Endothelial cell (in vitro differentiated cells): ENCODE measurements at regions not wholly inside any gene's neighbourhood (a gene's known extent, or its start where the extent isn't known, plus 50 kb on each side); places are given as distances from the start of the nearest gene placed in this dataset.

Source experiments
- DNase-seq: peaks from one replicate; pipeline ENCODE4 v3.0.0; 2021; ENCODE audit warnings: low spot score
- H3K27ac Mint-ChIP-seq: one replicate; pipeline ENCODE4 v1.8.0; 2021; ENCODE audit warnings: mixed read lengths, inconsistent platforms; ENCODE audit not compliant: unreplicated experiment
- H3K27me3 Mint-ChIP-seq: one replicate; pipeline ENCODE4 v1.8.0; 2021; ENCODE audit warnings: mild to moderate bottlenecking, moderate library complexity, mixed read lengths, inconsistent platforms; ENCODE audit not compliant: unreplicated experiment
- H3K36me3 Mint-ChIP-seq: one replicate; pipeline ENCODE4 v1.8.0; 2021; ENCODE audit warnings: mild to moderate bottlenecking, low read depth, mixed read lengths, inconsistent platforms; ENCODE audit not compliant: unreplicated experiment
- H3K4me1 Mint-ChIP-seq: one replicate; pipeline ENCODE4 v1.8.0; 2021; ENCODE audit warnings: mild to moderate bottlenecking, mixed read lengths, inconsistent platforms; ENCODE audit not compliant: unreplicated experiment
- H3K4me3 Mint-ChIP-seq: one replicate; pipeline ENCODE4 v1.8.0; 2021; ENCODE audit warnings: mild to moderate bottlenecking, mixed read lengths, inconsistent platforms; ENCODE audit not compliant: unreplicated experiment
- H3K9me3 Mint-ChIP-seq: one replicate; pipeline ENCODE4 v1.8.0; 2021; ENCODE audit warnings: mixed read lengths, inconsistent platforms; ENCODE audit not compliant: unreplicated experiment
- TF ChIP-seq, protein P1 (sequence below): fragments of 200-600 bp; sonication (generic); IDR thresholded peaks from one replicate; pipeline ENCODE4 v1.5.0; 2021; ENCODE audit warnings: antibody characterized with exemption; ENCODE audit not compliant: unreplicated experiment

DNA sequence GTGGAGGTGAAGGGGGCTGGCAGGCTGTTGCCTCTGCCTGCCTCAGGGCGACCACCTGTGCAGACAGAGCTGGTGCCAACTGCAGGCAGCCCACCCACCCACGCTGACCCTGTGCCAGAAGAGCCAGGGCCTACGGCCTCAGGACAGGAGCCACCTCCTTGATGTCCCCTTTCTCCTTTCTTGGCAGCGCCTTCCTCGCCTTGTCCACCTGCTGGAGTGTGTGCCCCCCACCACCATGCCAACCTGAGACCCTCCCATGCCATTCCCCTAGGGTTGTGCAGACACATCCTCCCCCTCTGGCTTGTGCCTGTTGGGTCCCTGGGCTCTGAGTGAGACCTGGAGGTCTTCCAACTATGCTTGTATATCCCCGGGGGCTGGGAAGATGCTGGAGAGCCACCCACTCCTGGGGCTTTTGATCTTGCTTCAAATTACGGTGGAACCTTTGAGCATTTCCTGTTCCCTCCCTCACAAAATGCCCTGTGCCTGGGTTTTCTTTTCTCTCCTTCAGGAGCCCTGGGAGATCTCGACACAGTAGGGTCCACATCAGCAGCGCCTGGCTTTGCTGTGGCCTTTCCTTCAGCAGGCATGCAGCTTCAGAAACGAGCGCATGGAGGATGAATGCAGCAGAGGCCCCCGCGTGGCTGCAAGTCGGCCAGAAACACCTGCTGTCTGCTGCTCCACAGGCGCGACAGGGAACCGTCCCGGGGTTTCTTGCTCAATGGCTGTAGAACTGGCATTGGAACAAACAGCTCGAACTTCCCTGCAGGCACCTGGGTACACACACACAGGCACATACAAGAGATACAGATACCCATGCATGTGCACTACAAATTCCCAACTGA lies 65.9 kb upstream of the SH3RF3 start:
- Mint-ChIP-seq H3K36me3 (no peaks in the 10 kb centered on the region), H3K9me3 (no peaks in the 10 kb centered on the region), H3K4me3 (no peak overlapping the region), H3K4me1 (peaks cover 2% of the 10 kb centered on the region), H3K27me3 (peaks cover 2% of the 10 kb centered on the region), H3K27ac (no peak overlapping the region)
- TF ChIP-seq, protein P1, sequence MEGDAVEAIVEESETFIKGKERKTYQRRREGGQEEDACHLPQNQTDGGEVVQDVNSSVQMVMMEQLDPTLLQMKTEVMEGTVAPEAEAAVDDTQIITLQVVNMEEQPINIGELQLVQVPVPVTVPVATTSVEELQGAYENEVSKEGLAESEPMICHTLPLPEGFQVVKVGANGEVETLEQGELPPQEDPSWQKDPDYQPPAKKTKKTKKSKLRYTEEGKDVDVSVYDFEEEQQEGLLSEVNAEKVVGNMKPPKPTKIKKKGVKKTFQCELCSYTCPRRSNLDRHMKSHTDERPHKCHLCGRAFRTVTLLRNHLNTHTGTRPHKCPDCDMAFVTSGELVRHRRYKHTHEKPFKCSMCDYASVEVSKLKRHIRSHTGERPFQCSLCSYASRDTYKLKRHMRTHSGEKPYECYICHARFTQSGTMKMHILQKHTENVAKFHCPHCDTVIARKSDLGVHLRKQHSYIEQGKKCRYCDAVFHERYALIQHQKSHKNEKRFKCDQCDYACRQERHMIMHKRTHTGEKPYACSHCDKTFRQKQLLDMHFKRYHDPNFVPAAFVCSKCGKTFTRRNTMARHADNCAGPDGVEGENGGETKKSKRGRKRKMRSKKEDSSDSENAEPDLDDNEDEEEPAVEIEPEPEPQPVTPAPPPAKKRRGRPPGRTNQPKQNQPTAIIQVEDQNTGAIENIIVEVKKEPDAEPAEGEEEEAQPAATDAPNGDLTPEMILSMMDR, result no peak
- DNase-seq, result no peak

DNA sequence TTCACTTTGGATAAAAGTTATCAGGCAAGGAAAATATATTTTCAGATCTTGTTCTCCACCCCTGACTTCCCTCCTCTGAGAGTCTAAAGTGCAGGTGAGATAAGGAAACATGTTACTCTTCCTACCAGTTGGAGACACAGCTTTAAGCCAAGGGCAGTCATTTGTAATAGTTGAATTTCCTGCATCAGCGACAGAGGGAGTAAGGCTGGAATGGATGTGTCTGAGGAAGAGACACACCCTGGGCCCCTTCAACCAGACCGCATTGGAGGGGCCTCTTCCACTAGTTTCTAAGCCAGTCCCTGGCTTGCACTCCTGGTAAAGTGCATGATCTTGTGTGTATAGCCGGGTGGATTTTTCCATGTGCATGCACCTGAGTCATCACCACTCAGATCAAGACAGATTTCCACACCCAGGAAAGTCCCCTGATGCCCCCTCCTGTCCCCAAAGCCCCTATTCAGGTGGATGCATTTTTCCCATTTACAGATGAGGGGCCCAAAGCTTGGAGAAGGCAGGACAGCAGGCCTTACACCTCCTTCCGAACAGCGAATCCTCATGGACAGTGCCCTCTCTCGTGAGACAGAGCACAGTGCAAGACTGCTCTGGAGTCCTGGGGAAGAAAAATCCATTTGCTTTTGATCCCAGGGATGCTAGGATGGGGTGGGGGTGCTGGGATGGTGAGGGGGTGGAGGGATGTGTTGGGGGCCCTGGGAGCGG lies 66.7 kb upstream of the SH3RF3 start:
- Mint-ChIP-seq H3K9me3 (no peaks in the 10 kb centered on the region), H3K27ac (no peak overlapping the region), H3K4me3 (no peak overlapping the region), H3K36me3 (no peaks in the 10 kb centered on the region), H3K27me3 (no peaks in the 10 kb centered on the region), H3K4me1 (peaks cover 2% of the 10 kb centered on the region)
- DNase-seq, result no peak
- TF ChIP-seq, protein P1, result no peak

DNA sequence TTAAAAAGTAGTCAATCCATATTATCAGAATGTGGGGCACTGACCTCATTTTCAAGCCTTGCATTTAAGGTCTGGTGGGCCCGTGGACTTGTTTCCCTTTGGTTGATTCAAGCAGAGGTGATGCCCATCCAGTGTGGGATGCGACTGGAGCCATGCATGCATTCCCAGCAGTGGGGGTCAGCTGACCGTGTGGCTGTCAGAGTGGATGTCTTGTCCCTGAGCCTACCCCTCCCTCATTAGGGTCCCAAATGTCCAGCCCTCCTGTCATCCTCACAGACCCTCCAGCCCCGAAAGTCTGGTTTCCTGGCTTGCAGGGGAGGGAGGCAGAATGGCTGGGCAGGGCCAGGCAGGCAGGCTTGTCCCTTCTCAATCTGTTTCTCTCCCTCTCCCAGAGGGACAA lies 67.3 kb upstream of the SH3RF3 start:
- no peaks in the 10 kb centered on the region for H3K27me3 Mint-ChIP-seq
- H3K9me3 Mint-ChIP-seq, result no peaks in the 10 kb centered on the region
- H3K36me3 Mint-ChIP-seq, result no peaks in the 10 kb centered on the region
- no peak overlapping the region for H3K4me3 Mint-ChIP-seq
- H3K27ac Mint-ChIP-seq, result no peak overlapping the region
- TF ChIP-seq, protein P1, result no peak
- peaks cover 2% of the 10 kb centered on the region for H3K4me1 Mint-ChIP-seq
- DNase-seq, result no peak

DNA sequence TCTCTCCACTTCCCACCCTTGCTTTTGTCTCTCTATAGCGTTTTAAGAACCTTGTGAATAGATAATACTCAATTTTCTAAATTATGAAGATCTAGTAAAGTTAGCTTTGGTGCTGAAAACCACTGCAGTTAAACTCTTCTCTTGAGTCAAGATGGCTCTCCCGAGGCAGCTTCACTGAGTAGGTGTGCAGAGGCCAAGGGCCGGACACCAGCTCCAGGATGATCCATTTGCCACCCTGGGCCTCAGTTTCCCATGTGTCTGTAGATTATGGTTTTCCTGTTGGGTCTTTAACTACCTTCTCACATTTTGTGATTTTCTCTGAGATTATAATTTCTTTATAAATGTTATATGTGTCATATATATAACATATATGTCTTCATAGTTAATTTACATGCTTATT lies 68.5 kb upstream of the SH3RF3 start:
- peaks cover 2% of the 10 kb centered on the region for H3K4me1 Mint-ChIP-seq
- H3K27me3 Mint-ChIP-seq, result no peaks in the 10 kb centered on the region
- H3K36me3 Mint-ChIP-seq, result no peaks in the 10 kb centered on the region
- no peaks in the 10 kb centered on the region for H3K9me3 Mint-ChIP-seq
- H3K4me3 Mint-ChIP-seq, result no peak overlapping the region
- TF ChIP-seq, protein P1, result no peak
- no peak overlapping the region for H3K27ac Mint-ChIP-seq
- no peak for DNase-seq
